HG02884 (cell line): ENCODE measurements at regions not wholly inside any gene's neighbourhood (a gene's known extent, or its start where the extent isn't known, plus 50 kb on each side); places are given as distances from the start of the nearest gene placed in this dataset.
"Not testable (repeated sequence)": the region's sequence is repeated elsewhere in the genome, so short reads cannot be mapped to it uniquely, and the experiment has no call there.

ENCODE experiments used
- ATAC-seq: cut with Tn5 transposase; IDR thresholded peaks from one replicate; pipeline ENCODE4 v1.9.1; 2021; ENCODE audit warnings: mild to moderate bottlenecking, moderate library complexity; ENCODE audit not compliant: unreplicated experiment

DNA sequence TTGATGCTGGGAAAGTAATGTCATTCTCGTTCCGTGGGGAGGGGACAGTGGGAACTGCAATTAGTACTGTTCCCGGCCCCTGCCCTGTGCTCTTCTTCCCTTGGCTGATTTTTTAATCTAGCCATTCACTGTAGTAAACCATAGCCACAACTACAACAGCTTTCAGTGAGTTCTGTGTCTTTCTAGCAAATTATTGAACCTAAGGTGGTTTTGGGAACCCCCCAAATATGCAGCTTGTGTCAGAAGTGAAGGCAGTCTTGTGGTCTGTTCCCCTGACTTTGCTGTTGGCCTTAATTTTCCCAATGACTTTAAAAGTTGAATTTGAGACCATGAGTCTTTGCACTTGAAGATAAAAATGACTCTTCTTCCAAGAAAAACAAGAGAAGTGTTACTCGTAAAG, 114.3 kb upstream of the ETV6 start:
- no peak for ATAC-seq

DNA sequence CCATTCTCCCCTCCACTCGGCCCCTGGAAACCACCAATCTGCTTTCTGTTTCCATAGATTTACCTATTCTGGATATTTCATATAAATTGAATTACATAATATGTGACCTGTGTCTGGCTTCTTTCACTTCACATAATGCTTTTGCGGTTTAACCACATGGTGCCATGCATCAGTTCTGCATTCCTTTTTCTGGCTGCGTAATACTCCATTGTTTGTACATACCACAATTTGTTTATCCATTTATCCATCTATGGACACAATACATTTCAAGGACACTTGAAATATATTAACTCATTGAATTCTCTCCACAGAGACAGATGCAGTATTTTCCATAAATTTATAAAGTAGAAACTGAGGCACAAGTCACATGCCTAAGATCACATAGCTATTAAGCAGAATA, 110.3 kb upstream of the ETV6 start:
- ATAC-seq = no peak

DNA sequence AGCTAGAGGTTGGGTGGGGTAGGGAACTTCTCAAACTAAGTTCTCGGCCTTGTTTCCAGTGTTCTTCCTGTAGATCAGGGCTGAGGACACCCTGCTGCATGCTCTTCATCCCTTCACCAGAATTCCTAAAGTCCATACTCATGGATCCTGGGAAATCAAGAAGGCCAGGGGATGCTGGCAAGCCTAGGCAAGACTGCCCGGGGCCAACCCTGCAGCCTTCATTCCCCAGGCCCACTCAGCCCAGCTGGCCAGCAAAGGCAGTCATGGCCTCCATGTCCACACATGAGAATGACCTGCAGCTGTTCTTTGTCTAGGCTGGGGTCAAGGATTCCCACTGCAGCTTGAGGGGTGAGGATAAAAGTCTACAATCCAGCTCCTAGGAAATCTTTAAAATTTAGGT, 109.3 kb upstream of the ETV6 start:
- no peak for ATAC-seq

DNA sequence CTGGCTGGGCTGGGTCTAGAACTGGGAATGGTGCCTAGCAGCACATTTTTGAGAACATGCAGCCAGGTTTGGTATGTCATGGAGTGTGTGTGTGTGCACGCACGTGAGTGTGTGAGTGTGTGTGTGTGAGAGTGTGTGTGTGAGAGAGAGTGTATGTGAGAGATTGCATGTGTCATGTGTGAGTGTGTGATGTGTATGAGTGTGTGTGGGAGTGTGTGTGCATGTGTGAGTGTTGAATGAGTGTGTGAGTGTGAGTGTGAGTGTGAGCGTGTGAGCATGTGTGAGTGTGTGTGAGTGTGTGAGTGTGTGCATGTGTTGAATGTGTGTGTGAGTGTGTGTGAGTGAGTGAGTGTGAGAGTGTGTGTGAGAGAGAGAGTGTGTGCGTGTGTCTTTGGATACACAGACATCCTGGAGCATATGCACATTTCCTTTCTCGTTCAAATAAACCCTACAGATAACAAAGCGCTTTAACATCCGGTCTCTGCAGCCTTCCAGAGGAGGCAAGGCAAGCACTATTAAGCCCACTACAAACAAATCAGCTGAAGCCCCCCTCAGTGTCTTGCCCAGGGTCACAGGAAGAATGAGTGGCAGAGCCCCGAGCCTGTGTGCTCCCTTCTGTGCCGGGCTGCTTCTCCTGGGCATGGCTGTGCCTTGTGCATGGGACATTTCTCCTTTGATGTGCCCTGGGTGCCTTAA, 108.7 kb upstream of the ETV6 start:
- ATAC-seq = no peak

DNA sequence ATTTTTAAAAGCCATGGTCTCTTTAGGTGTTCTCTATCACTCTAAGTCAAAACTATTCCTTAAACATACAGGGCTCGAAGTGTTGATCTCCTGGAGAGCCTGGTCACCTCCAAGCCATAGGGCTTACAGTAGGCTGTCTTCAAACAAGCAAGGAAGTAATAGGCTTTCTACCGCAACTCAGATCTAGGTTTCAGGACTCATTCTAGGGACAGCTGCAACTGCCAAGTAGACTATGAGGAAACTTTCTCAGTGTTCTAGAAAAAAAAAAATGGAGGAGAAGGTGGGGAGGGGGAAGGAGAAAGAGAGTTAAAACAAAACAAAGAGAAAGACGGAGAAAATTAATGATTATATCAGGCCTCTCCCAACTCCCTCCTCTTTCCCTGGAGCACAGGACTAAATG, 106.9 kb upstream of the ETV6 start:
- ATAC-seq = no peak

DNA sequence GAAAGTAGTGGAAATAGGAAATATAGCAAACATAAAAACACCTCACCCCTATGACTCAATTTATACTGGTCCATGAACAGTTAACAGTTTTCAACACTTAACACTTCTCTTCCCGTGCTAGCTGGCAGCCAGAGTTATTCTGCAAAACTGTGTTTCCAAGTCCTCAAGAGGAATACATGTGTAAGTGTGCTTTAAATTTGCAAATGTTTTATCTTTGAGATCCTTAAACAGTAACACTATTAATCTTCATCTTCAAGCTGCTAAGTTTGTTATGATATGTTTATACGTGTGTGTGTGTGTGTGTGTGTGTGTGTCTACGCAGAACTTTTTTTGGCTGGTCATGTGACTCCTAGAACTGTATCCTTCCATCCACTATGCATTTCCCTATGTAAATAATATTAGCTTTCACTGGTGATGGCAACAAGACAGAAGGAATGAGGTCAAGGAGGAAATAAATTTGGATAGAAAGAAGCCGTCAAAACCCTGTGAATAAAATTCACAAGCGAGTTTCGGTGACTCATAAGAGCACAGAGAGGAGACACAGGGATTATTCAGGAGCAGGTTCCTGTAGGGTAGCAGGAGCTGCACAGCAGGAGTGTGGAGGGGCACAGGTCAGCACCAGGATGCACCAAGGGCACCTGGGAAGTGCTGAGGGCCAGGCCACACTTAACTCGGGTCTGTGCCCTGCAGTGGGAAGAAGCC, 105.9 kb upstream of the ETV6 start:
- ATAC-seq = no peak

DNA sequence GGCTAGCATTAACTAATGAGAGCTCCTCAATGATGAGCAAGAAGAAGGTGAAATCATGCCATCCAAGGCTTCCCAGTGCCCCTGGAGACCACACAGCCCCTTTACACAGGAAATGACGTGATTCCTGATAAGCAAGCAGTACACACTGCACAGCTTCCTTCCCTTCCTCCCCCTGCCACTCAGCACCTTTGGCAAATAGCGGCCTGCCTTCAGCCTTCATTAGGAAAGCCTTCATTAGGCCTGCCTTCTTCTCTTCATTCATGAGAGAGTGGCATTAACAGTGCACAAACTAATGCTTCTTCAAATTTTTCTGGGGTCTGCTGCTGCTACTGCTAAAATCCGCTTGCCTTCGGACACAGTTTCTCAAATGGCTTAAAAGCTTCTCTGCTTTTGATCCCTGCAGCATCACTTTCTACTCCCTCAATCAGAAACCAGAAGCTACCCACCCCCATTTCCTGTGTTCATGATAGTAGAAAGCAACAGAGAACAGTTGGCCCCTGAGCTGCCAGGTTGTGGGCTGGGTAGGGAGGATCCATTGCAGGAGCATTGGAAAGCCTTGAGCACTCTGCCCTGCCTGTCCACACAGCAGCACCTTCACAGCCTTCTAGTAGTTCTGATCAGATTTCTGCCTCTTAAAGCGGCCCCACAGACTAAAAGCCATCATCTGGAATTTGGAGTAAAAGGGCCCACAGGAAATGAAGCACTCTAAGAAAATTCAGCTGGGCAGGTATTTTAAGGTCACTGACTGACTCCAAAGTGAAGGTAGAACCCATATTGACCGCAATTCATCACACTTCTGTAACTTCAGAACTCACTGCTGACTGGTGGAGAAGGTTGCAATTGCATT, 103.8 kb upstream of the ETV6 start:
- peak; percentile 83 for ATAC-seq

DNA sequence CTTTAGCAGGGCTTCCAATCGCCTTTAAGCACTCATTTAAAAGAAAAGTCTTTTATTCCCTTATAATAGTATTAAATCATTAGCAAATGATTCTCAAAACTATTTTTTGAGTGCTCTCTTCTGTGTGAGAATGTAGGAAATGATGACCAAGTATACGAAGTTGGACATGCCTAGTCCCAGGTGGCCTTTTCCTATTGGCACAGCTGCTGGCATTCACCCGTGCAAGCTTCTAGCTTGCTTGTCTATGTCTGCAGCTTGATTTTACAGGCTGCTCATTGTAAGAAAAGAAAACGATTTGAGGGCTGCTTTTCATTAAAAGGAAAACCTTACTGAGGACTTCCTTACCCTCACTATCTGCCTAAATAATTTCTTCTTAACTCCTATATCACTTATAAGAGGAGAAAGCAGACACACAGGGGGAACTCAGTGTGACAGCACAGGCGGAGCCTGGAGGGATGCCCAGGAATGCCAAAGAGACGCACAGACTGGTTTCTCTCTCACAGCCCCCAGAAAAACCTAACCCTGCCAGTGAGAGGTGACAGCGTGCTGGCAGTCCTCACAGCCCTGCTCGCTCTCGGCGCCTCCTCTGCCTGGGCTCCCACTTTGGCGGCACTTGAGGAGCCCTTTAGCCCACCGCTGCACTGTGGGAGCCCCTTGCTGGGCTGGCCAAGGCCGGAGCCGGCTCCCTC, 102.7 kb upstream of the ETV6 start:
- ATAC-seq = not testable (repeated sequence)

DNA sequence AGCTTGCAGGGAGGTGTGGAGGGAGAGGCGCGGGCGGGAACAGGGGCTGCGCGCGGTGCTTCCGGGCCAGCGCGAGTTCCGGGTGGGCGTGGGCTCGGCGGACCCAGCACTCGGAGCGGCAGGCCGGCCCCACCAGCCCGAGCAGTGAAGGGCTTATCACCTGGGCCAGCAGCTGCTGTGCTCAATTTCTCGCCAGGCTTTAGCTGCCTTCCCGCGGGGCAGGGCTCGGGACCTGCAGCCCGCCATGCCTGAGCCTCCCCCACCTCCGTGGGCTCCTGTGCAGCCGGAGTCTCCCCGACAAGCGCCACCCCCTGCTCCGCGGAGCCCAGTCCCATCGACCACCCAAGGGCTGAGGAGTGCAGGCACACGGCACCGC, 102.2 kb upstream of the ETV6 start:
- ATAC-seq = not testable (repeated sequence)

DNA sequence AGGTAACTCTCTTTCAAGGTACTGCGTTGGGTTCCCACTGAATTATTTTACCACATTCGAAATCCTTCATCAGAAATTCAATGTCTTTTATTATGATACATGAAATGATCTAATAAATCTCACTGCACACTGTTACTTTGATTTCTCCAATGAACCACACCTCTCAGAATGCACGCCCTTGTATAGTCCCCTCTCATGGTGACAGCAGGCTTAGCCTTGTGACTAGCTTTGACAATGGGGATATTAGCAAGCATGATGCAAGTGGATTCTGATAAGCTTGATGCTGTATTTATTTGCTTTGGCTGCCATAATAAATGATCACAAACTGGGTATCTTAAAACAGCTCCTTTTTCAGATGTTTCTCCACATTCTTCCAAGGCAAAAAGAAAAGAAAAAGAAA, 100.4 kb upstream of the ETV6 start:
- no peak for ATAC-seq

DNA sequence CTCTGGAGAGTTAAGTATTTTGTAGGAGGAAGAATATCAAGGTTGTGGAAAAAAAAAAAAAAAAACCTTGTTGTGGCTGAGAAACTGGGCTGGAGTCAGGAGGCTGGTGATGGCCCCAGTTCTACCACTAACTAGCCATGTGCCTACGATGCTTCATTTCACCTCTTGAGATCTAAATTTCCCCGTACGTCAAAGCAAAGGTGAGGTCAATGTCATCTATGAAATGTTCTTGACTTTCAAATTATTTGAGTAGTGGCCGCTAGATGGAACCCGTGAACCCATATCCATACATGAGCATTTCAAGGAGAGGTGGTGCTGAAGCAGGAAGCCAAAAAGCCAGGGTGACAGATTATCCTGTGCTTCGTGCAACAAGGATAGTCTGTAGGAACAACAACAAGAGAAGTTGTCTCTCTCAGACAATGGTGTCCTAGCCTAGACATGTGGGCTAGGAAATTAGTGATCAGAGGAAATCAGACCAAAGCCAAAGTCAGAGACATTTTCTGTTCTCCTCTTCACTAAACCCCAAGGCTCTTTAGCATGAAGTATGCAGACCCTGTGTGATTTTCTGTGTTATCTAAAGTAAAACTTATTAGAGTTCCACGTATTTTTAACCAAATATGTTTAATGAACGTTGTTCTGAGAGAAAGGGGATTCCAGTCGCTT, 95.5 kb upstream of the ETV6 start:
- peak; percentile 65 for ATAC-seq

DNA sequence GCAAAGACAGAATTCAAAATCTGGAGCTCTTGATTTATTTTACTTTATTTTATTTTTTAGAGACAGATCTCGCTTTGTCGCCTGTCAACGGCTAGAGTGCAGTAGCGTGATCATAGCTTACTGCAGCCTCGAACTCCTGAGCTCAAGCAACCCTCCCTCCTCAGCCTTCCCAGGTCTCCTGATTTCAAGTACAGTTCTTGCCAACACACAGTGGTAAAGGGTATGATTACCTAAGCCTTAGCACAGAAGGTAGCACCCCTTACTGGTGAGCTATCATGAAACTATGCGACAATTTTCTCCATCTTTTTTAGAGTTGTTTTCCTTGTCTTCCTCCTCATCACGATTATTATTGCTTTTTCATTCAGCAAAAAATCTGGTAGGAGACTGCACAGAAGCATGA, 94.3 kb upstream of the ETV6 start:
- no peak for ATAC-seq

DNA sequence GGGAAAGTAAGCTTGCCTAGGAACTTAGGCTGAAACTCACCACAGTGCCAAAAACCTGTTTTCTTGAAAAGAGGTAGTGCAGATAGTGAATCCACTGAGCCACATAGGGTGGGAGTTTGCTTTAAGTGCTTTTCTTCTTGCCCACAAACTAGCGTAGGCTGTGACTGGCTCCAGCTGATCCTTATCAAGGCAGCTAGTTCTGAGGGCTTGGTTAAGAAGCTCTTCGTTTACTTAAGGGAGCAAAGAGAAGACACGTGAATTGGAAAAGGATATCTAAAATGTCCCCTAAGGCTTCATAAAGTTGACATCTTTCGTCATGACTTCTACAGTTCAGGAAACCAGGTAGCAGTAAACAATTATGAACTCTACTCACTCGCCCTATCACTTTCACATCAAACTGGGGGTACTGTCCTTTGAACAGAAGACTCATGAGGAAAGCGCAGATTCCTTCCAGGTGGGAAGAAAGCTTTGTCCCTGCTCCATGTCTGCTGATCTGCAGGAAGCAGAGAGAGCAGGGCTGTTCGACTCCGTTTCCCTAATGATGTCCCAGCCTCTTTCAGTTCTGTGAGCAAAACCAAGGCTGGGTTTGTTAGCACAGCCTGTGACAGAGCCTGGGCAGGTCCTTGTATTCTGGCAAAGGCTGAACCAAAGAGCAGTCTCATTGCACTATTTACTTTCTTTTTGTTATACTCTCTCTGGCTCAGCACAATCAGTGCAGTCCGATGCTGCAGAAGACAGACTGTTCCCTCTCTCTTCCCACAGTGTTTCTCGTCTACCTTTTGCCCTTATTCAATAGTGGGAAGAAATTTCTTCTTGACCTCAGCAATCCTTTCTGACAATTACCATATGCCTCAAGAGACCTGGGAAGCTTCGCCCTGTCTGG, 93.5 kb upstream of the ETV6 start:
- ATAC-seq = no peak

DNA sequence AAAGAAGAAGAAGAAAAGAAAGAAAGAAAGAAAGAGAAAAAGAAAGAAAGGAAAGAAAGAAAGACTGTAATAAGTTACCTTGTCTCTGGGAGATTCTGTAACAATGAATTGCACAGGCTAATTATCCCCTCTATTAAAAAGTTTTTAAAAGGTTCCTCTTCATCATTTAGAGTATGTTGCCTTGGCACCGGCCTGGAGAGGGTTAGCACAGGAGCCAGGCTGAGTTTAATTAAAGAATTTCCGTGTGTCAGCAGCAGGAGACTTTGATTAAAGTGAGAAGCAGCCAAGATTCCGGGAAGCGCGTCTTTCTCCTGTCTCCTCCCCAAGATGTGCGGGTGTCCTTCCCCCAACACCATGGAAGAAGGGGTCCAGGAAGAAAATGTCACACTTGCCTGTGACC, 92.8 kb upstream of the ETV6 start:
- no peak for ATAC-seq

DNA sequence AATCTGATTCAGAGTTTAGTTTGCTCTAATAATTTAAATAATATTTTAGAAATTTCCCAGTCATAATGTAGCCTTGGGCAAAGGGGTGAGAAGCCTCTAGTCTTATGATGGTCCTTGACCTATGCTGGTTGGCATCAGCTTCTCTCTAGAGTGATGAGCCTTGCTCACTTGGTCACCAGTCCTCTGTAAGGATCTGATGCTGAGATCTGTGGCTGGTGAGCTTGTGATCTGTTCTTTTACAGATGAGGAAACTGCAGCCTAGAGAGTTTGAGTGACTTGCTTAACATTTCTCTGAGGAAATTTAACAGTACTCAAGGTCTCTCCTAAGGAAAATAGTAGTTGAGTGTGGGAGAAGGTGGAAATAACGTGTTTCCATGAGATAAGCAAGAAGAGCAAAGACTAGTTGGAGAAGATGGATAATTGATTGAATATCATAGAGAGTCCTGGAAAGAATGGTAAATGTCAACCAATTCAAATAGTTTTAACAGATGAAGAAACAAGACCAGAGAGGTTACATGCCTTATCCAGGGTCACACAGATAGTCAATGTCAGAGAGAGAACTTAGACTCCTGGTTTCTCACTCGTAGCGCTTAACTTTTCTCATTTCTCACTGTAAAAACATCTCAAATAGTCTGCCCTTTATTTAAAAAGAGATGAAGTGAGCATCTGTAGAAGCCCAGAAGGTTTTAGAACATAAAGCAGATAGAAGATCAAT, 89.7 kb upstream of the ETV6 start:
- no peak for ATAC-seq

DNA sequence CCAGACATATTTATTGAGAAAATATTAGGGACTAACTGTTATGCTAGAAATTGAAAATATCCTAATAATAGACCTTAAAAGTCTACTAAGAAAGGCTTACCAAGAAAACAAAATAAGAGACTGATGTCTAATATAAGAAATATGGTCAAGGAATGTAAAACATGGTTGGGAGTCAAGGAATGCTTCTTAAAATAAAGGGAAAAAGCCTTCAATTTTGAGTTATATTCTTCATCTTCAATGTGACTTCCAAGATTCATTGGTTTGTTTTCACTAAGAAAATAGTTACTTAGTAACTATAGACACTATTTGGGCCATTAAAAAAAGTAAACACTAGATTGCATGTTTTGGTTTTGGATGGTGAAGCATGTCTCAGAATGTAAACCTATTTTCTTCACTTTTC, 88.1 kb upstream of the ETV6 start:
- ATAC-seq = no peak

DNA sequence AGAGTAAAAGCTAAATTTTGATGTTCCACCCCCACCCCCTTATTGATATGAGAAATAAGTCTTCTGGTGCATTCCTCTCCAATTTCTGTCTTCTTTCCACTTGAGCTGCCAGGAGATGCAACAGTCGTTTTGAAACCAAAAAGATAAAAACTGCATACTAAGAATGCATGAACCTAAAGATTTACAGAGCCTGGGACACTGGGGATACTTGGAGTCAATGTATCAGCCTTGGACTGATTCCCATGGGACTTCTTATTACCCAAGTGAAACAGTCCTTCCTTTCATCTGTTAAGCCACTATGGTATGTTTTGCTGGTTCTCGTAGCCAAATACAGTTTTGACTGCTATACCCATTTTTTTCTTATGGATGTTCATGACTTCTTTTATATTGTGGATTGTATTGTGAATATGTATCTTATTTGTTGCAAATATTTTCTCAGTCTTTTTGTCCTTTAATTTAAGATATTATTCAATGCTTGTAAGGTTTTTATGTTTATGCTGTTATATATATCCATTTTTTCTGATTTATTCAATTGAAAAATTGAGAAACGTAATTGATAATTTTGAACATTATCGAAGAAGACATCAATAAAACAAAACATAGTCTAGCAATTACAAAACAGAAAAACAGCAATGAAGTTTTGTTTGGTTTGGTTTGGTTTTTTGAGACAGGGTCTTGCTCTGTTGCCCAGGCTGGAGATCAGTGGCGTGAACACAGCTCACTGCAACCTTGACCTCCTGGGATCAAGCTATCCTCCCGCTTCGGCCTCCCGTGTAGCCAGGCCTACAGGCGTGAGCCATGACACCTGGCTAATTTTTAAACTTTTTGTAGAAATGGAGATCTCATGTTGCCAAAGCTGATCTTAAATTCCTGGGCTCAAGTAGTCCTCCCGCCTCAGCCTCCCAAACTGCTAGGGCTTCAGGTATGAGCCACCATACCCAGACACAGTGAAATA, 85.4 kb upstream of the ETV6 start:
- no peak for ATAC-seq

DNA sequence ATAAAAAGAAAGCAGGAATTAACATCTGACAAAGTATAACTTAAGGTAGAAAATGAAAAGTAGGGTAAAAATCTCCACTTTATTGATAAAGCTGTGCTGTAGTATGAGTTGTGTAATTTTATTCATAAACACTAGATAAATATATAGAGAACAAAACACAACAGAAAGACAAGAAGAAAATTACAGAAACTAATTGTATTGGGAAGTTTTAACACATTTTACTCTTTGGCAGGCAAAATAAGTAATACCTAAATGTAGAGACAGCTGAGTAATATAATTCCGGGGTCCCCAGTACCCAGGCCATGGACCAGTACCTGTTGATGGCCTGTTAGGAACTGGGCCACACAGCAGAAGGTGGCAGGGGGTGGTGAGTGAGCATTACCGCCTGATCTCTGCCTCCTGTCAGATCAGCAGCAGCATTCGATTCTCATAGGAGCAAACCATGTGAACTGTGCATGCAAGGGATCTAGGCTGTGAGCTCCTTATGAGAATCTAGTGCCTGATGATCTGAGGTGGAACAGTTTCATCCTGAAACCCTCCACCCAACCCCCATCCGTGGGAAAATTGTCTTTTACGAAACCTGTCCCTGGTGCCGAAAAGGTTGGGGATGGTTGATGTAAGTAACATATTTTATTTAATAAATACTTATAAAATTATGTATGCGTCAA, 84.4 kb upstream of the ETV6 start:
- ATAC-seq = no peak
